ENCODE measurements at regions not wholly inside any gene's neighbourhood (a gene's known extent, or its start where the extent isn't known, plus 50 kb on each side); places are given as distances from the start of the nearest gene placed in this dataset.

- H3K4me3 Mint-ChIP-seq: no peak overlapping the region
- Histone ChIP-seq H3K4me1 (ENCODE audit: insufficient read depth) (peaks cover 24% of the 10 kb centered on the region), H3K27me3 (ENCODE audit: insufficient read depth) (no peaks in the 10 kb centered on the region), H3K9me2 (ENCODE audit: insufficient read depth) (0 out of 2 replicates have a peak, but pooled peaks cover 2% of the 10 kb centered on the region), H3F3A (replicated peaks; ENCODE audit: low read depth) (no peaks in the 10 kb centered on the region), H3K4me2 (no peak overlapping the region), H4K20me1 (replicated peaks; ENCODE audit: insufficient read depth) (no peaks in the 10 kb centered on the region), H3K4me3 (no peak overlapping the region), H2AFZ (peak overlapping the region; percentile 64; the same call in 1 of the 2 replicates), H3K36me3 (ENCODE audit: insufficient read depth) (no peaks in the 10 kb centered on the region), H3K27ac (ENCODE audit: low read depth) (no peak overlapping the region), H3K79me2 (replicated peaks; ENCODE audit: insufficient read depth) (no peaks in the 10 kb centered on the region)
- H3K9me3 Mint-ChIP-seq: peaks cover 3% of the 10 kb centered on the region; the same call in 1 of the 3 replicates
- no peak for ATAC-seq
- DNase-seq (ENCODE audit: low spot score): no peak
- no peaks in the 10 kb centered on the region for H3K27me3 Mint-ChIP-seq (ENCODE audit: insufficient read depth, low read depth, poor library complexity)
- H3K27ac Mint-ChIP-seq: no peak overlapping the region
- no peaks in the 10 kb centered on the region for H3K36me3 Mint-ChIP-seq (ENCODE audit: low read depth)
- no peak for TF ChIP-seq ZNF462 (CRISPR knock-in tag; IDR thresholded peaks at IDR 0.05)
- TF ChIP-seq NANOG (IDR thresholded peaks at IDR 0.05; ENCODE audit: borderline replicate concordance): no peak
- TF ChIP-seq POLR2AphosphoS5 (IDR thresholded peaks at IDR 0.05; ENCODE audit: low read depth): no peak
- TF ChIP-seq, protein P1, sequence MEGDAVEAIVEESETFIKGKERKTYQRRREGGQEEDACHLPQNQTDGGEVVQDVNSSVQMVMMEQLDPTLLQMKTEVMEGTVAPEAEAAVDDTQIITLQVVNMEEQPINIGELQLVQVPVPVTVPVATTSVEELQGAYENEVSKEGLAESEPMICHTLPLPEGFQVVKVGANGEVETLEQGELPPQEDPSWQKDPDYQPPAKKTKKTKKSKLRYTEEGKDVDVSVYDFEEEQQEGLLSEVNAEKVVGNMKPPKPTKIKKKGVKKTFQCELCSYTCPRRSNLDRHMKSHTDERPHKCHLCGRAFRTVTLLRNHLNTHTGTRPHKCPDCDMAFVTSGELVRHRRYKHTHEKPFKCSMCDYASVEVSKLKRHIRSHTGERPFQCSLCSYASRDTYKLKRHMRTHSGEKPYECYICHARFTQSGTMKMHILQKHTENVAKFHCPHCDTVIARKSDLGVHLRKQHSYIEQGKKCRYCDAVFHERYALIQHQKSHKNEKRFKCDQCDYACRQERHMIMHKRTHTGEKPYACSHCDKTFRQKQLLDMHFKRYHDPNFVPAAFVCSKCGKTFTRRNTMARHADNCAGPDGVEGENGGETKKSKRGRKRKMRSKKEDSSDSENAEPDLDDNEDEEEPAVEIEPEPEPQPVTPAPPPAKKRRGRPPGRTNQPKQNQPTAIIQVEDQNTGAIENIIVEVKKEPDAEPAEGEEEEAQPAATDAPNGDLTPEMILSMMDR (conservative IDR thresholded peaks at IDR 0.05; ENCODE audit: low read depth in 2 of 2): no peak
- TF ChIP-seq EZH2phosphoT487 (IDR thresholded peaks at IDR 0.05; ENCODE audit: unreplicated experiment): no peak
- TF ChIP-seq ZNF114 (CRISPR knock-in tag; IDR thresholded peaks at IDR 0.05): no peak
- no peak for TF ChIP-seq JUNB (IDR thresholded peaks at IDR 0.05; ENCODE audit: unreplicated experiment)
- TF ChIP-seq, protein P2, sequence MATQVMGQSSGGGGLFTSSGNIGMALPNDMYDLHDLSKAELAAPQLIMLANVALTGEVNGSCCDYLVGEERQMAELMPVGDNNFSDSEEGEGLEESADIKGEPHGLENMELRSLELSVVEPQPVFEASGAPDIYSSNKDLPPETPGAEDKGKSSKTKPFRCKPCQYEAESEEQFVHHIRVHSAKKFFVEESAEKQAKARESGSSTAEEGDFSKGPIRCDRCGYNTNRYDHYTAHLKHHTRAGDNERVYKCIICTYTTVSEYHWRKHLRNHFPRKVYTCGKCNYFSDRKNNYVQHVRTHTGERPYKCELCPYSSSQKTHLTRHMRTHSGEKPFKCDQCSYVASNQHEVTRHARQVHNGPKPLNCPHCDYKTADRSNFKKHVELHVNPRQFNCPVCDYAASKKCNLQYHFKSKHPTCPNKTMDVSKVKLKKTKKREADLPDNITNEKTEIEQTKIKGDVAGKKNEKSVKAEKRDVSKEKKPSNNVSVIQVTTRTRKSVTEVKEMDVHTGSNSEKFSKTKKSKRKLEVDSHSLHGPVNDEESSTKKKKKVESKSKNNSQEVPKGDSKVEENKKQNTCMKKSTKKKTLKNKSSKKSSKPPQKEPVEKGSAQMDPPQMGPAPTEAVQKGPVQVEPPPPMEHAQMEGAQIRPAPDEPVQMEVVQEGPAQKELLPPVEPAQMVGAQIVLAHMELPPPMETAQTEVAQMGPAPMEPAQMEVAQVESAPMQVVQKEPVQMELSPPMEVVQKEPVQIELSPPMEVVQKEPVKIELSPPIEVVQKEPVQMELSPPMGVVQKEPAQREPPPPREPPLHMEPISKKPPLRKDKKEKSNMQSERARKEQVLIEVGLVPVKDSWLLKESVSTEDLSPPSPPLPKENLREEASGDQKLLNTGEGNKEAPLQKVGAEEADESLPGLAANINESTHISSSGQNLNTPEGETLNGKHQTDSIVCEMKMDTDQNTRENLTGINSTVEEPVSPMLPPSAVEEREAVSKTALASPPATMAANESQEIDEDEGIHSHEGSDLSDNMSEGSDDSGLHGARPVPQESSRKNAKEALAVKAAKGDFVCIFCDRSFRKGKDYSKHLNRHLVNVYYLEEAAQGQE (IDR thresholded peaks at IDR 0.05; ENCODE audit: unreplicated experiment): no peak
- no peak for TF ChIP-seq STAT1 (IDR thresholded peaks at IDR 0.05; ENCODE audit: unreplicated experiment)
- no peak for TF ChIP-seq CREB1 (CRISPR knock-in tag; IDR thresholded peaks at IDR 0.05; ENCODE audit: low read depth)
- TF ChIP-seq ETS1 (IDR thresholded peaks at IDR 0.05): no peak
- TF ChIP-seq EZH2 (IDR thresholded peaks at IDR 0.05; ENCODE audit: low read depth, unreplicated experiment): no peak
- TF ChIP-seq ZNF331 (CRISPR knock-in tag; IDR thresholded peaks at IDR 0.05; ENCODE audit: low read depth): no peak
- peaks cover 34% of the 10 kb centered on the region for H3K4me1 Mint-ChIP-seq
Observed at GRCh38 chr4:157898836-157899605, 273.8 kb downstream of the GASK1B start.
